ENCODE measurements at regions not wholly inside any gene's neighbourhood (a gene's known extent, or its start where the extent isn't known, plus 50 kb on each side); places are given as distances from the start of the nearest gene placed in this dataset.
A peak's percentile ranks its signal among the peaks of the same experiment; 100 is the strongest.

DNA sequence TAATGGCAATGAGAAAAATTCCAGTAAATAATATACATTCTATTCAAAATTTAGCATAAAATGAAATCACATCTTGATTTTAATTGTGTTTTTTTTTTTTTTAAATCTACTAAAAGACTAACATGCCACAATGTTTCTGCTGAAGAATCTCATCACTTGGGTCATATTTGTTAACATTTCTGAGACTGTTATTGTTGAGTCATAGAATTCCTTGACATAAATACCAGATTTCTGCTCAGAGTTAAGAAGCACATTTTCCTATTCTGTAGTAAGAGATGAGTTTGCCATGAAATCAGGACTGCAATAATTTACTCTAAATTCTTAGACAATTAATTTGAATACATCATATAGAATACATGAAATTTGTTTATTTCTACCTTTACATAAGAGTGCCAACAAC, 154.9 kb upstream of the KYNU start:
- Histone ChIP-seq H3K36me3 (ENCODE audit: control insufficient read depth, insufficient read depth, low read length) (no peaks in the 10 kb centered on the region), H3K4me2 (ENCODE audit: extremely low read depth, insufficient read depth, low read length) (no peak overlapping the region), H2AFZ (ENCODE audit: low read length) (no peak overlapping the region), H3K27ac (ENCODE audit: insufficient read depth, low read length) (no peak overlapping the region), H3K79me2 (ENCODE audit: control insufficient read depth, insufficient read depth, low read length) (no peaks in the 10 kb centered on the region), H3K4me1 (ENCODE audit: control insufficient read depth, extremely low read depth, insufficient read depth, low read length) (no peaks in the 10 kb centered on the region), H3K4me3 (replicated peaks in 1 of 4; ENCODE audit: control extremely low read depth in 1 of 4, insufficient read depth in 1 of 4, low read depth in 3 of 4, low read length in 4 of 4) (no peak overlapping the region), H3K9ac (ENCODE audit: insufficient read depth, low read length) (no peak overlapping the region), H3K9me3 (ENCODE audit: control insufficient read depth, insufficient read depth, low read depth, low read length) (no peaks in the 10 kb centered on the region), H3K27me3 (ENCODE audit: control insufficient read depth, insufficient read depth, low read length) (no peaks in the 10 kb centered on the region), H4K20me1 (ENCODE audit: control insufficient read depth, extremely low read depth, insufficient read depth, low read length) (no peaks in the 10 kb centered on the region)
- DNase-seq (ENCODE audit: low read depth in 2 of 2): peak; percentile 57 to 71
- TF ChIP-seq EZH2 (IDR thresholded peaks at IDR 0.05; ENCODE audit: low read length, missing control alignments): no peak
- TF ChIP-seq, protein P1, sequence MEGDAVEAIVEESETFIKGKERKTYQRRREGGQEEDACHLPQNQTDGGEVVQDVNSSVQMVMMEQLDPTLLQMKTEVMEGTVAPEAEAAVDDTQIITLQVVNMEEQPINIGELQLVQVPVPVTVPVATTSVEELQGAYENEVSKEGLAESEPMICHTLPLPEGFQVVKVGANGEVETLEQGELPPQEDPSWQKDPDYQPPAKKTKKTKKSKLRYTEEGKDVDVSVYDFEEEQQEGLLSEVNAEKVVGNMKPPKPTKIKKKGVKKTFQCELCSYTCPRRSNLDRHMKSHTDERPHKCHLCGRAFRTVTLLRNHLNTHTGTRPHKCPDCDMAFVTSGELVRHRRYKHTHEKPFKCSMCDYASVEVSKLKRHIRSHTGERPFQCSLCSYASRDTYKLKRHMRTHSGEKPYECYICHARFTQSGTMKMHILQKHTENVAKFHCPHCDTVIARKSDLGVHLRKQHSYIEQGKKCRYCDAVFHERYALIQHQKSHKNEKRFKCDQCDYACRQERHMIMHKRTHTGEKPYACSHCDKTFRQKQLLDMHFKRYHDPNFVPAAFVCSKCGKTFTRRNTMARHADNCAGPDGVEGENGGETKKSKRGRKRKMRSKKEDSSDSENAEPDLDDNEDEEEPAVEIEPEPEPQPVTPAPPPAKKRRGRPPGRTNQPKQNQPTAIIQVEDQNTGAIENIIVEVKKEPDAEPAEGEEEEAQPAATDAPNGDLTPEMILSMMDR (conservative IDR thresholded peaks at IDR 0.05 in 1 of 2, IDR thresholded peaks at IDR 0.05 in 1 of 2; ENCODE audit: low read depth in 1 of 2, low read length in 2 of 2): no peak

DNA sequence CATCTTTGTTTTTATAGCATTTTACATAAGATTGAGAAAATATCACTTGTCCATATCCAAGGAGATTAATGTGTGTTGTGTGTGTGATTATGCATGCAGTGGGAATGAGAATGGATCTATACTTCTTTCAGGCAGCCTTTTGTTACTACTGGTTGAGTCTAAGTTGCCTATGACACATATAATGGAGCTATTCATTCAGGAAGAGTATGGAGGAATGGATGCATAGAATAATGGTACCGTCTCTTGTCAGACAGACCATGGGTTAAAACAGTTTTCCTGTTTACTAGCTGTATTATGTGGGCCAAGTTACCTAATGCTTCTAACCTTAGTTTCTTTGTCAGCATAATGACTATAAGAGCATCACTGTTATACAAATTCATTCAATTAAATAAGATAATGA, 155.4 kb upstream of the KYNU start:
- no peaks in the 10 kb centered on the region for H3K27me3 ChIP-seq (ENCODE audit: control insufficient read depth, insufficient read depth, low read length)
- no peak overlapping the region for H3K4me3 ChIP-seq (replicated peaks in 1 of 4; ENCODE audit: control extremely low read depth in 1 of 4, insufficient read depth in 1 of 4, low read depth in 3 of 4, low read length in 4 of 4)
- H4K20me1 ChIP-seq (ENCODE audit: control insufficient read depth, extremely low read depth, insufficient read depth, low read length): no peaks in the 10 kb centered on the region
- H2AFZ ChIP-seq (ENCODE audit: low read length): no peak overlapping the region
- no peak for DNase-seq (ENCODE audit: low read depth in 2 of 2)
- H3K36me3 ChIP-seq (ENCODE audit: control insufficient read depth, insufficient read depth, low read length): no peaks in the 10 kb centered on the region
- no peaks in the 10 kb centered on the region for H3K79me2 ChIP-seq (ENCODE audit: control insufficient read depth, insufficient read depth, low read length)
- no peaks in the 10 kb centered on the region for H3K9me3 ChIP-seq (ENCODE audit: control insufficient read depth, insufficient read depth, low read depth, low read length)
- no peak overlapping the region for H3K9ac ChIP-seq (ENCODE audit: insufficient read depth, low read length)
- H3K27ac ChIP-seq (ENCODE audit: insufficient read depth, low read length): no peak overlapping the region
- H3K4me1 ChIP-seq (ENCODE audit: control insufficient read depth, extremely low read depth, insufficient read depth, low read length): no peaks in the 10 kb centered on the region
- TF ChIP-seq, protein P1 (conservative IDR thresholded peaks at IDR 0.05 in 1 of 2, IDR thresholded peaks at IDR 0.05 in 1 of 2; ENCODE audit: low read depth in 1 of 2, low read length in 2 of 2): no peak
- no peak for TF ChIP-seq EZH2 (IDR thresholded peaks at IDR 0.05; ENCODE audit: low read length, missing control alignments)
- H3K4me2 ChIP-seq (ENCODE audit: extremely low read depth, insufficient read depth, low read length): no peak overlapping the region

DNA sequence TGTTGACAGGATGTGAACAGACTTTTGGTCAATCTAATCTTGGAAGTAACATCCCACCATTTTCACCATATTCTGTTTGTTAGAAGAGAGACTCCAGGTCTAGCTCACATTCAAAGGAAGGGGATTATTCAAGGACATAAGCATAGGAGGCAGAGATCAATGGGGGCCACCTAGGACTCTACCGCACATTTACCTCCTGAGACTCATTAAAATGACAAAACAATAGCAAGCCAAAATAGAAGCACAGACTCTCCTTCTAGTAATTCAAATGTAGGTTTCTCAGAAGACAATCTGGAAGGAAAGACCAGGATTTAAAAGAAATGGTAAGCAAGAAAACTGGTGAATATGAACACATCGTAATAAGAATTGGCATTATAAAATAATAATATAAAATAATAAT, 156.4 kb upstream of the KYNU start:
- Histone ChIP-seq H4K20me1 (ENCODE audit: control insufficient read depth, extremely low read depth, insufficient read depth, low read length) (no peaks in the 10 kb centered on the region), H3K79me2 (ENCODE audit: control insufficient read depth, insufficient read depth, low read length) (no peaks in the 10 kb centered on the region), H3K9ac (ENCODE audit: insufficient read depth, low read length) (no peak overlapping the region), H3K4me2 (ENCODE audit: extremely low read depth, insufficient read depth, low read length) (no peak overlapping the region), H3K27me3 (ENCODE audit: control insufficient read depth, insufficient read depth, low read length) (no peaks in the 10 kb centered on the region), H3K27ac (ENCODE audit: insufficient read depth, low read length) (no peak overlapping the region), H2AFZ (ENCODE audit: low read length) (no peak overlapping the region), H3K4me3 (replicated peaks in 1 of 4; ENCODE audit: control extremely low read depth in 1 of 4, insufficient read depth in 1 of 4, low read depth in 3 of 4, low read length in 4 of 4) (no peak overlapping the region), H3K9me3 (ENCODE audit: control insufficient read depth, insufficient read depth, low read depth, low read length) (no peaks in the 10 kb centered on the region), H3K36me3 (ENCODE audit: control insufficient read depth, insufficient read depth, low read length) (no peaks in the 10 kb centered on the region), H3K4me1 (ENCODE audit: control insufficient read depth, extremely low read depth, insufficient read depth, low read length) (no peaks in the 10 kb centered on the region)
- no peak for DNase-seq (ENCODE audit: low read depth in 2 of 2)
- TF ChIP-seq, protein P1 (conservative IDR thresholded peaks at IDR 0.05 in 1 of 2, IDR thresholded peaks at IDR 0.05 in 1 of 2; ENCODE audit: low read depth in 1 of 2, low read length in 2 of 2): no peak
- no peak for TF ChIP-seq EZH2 (IDR thresholded peaks at IDR 0.05; ENCODE audit: low read length, missing control alignments)
